GM12878 (cell line): ENCODE measurements at regions not wholly inside any gene's neighbourhood (a gene's known extent, or its start where the extent isn't known, plus 50 kb on each side); places are given as distances from the start of the nearest gene placed in this dataset.

Experiments
- ATAC-seq: fragments of 200-7000 bp; cut with Tn5 transposase; 3 replicates; pipeline ENCODE4 v1.9.1; 2020; ENCODE audit warnings: mild to moderate bottlenecking, moderate library complexity
- BruUV-seq: library from RNA; stranded (reverse); fragments of 400-500 nt; replicated peaks from 2 replicates; lab custom pipeline; 2021; lab: Mats Ljungman, UMichigan
- CTCF ChIA-PET: fragments of 300-600 bp; sonication (Branson Sonifier 250); formaldehyde crosslinking; extraction: SDS; loops from one replicate; lab custom pipeline; 2021; ENCODE audit warnings: inconsistent platforms; lab: Yijun Ruan, JAX
- POLR2A ChIA-PET: fragments of 350-600 bp; formaldehyde crosslinking; extraction: SDS; loops from one replicate; lab custom pipeline; 2021; ENCODE audit warnings: inconsistent platforms; lab: Charles Lee
- RAD21 ChIA-PET: fragments of 300-600 bp; sonication (Branson Sonifier 250); formaldehyde crosslinking; loops from one replicate; lab custom pipeline; 2023; ENCODE audit warnings: antibody characterized with exemption; ENCODE audit not compliant: unreplicated experiment; lab: Charles Lee
- SMC1A ChIA-PET: fragments of 300-600 bp; sonication (Branson Sonifier 250); formaldehyde crosslinking; loops from one replicate; lab custom pipeline; 2023; ENCODE audit not compliant: unreplicated experiment, uncharacterized antibody; lab: Charles Lee
- DNase-seq: peaks from one replicate; pipeline ENCODE4 v3.0.0-alpha.2; 2011; ENCODE audit warnings: low read depth, low spot score
- FAIRE-seq: peaks from 3 replicates; lab custom pipeline; 2011; peaks lifted over from hg19 to GRCh38; lab: Jason Lieb, UNC
- H2AFZ ChIP-seq: 2 replicates; pipeline ENCODE4 v1.6.0; 2011; ENCODE audit warnings: low read depth, low read length, control low read depth; ENCODE audit not compliant: control insufficient read depth
- H3K27ac ChIP-seq: 2 replicates; pipeline ENCODE4 v1.5.1; 2011; ENCODE audit warnings: control low read depth; ENCODE audit not compliant: control insufficient read depth, insufficient read depth
- H3K27me3 ChIP-seq, 2 experiments: replicated peaks in 1 of 2; 2 replicates each; pipeline versions ENCODE4 v1.6.0 to v1.6.1; 2011; ENCODE audit warnings: low read length in 1 of 2; ENCODE audit not compliant: control insufficient read depth in 2 of 2, insufficient read depth in 2 of 2
- H3K36me3 ChIP-seq, 2 experiments: 2 replicates each; pipeline ENCODE4 v1.5.1; 2011; ENCODE audit warnings: low read length in 1 of 2; ENCODE audit not compliant: control insufficient read depth in 2 of 2, insufficient read depth in 2 of 2
- H3K4me1 ChIP-seq: 2 replicates; pipeline ENCODE4 v1.6.1; 2011; ENCODE audit warnings: mild to moderate bottlenecking, low read length, moderate library complexity, mixed read lengths; ENCODE audit not compliant: control insufficient read depth, insufficient read depth
- H3K4me2 ChIP-seq: 2 replicates; pipeline ENCODE4 v1.6.0; 2011; ENCODE audit warnings: control low read depth; ENCODE audit not compliant: control insufficient read depth, insufficient read depth
- H3K4me3 ChIP-seq: fragments of 200-600 bp; sonication (generic); 2 replicates; pipeline ENCODE4 v1.5.1; 2016
- H3K79me2 ChIP-seq: 2 replicates; pipeline ENCODE4 v1.6.0; 2011; ENCODE audit warnings: low read length; ENCODE audit not compliant: control insufficient read depth, insufficient read depth
- H3K9ac ChIP-seq: 2 replicates; pipeline ENCODE4 v1.8.0; 2011; ENCODE audit warnings: low read length, control low read depth, mixed read lengths; ENCODE audit not compliant: control insufficient read depth, insufficient read depth
- H3K9me3 ChIP-seq: replicated peaks from 3 replicates; pipeline ENCODE4 v1.5.1; 2011; ENCODE audit warnings: mild to moderate bottlenecking, low read length; ENCODE audit not compliant: control insufficient read depth, insufficient read depth
- H4K20me1 ChIP-seq: 2 replicates; pipeline ENCODE4 v1.6.0; 2011; ENCODE audit not compliant: control insufficient read depth, insufficient read depth
- BRCA1 ChIP-seq: IDR thresholded peaks from 2 replicates; pipeline ENCODE4 v1.6.1; 2011; ENCODE audit warnings: low read depth, low read length, improper control_type of control experiment
- CEBPB ChIP-seq, 2 experiments: fragments of 150-350 bp in 1 of 2; IDR thresholded peaks; 2 replicates each; pipeline ENCODE4 v1.6.1; 2012 to 2014; ENCODE audit warnings: low read depth in 2 of 2, low read length in 2 of 2, borderline replicate concordance in 1 of 2, inconsistent platforms in 1 of 2
- EGR1 ChIP-seq, 2 experiments: IDR thresholded peaks; 1 replicate in 1 of 2; 2 replicates in 1 of 2; pipeline ENCODE4 v1.6.1; 2011 to 2012; ENCODE audit warnings: low read depth in 2 of 2, low read length in 2 of 2, borderline replicate concordance in 1 of 2, mild to moderate bottlenecking in 1 of 2, moderate library complexity in 1 of 2
- MTA3 ChIP-seq: IDR thresholded peaks from 2 replicates; pipeline ENCODE4 v1.6.1; 2012; ENCODE audit warnings: low read length, inconsistent platforms, borderline replicate concordance
- NFYA ChIP-seq: IDR thresholded peaks from 2 replicates; pipeline ENCODE4 v1.6.1; 2011; ENCODE audit warnings: low read depth, mild to moderate bottlenecking, low read length, improper control_type of control experiment, borderline replicate concordance
- ZBED1 ChIP-seq: IDR thresholded peaks from 2 replicates; pipeline ENCODE4 v1.6.1; 2016; ENCODE audit warnings: borderline replicate concordance
- WGBS: methylation state at CpG from one replicate; pipeline ENCODE4 v1.1.6; 2016; ENCODE audit warnings: low lambda C conversion rate; ENCODE audit not compliant: insufficient replicate concordance, insufficient coverage; ENCODE audit errors: missing lambda C conversion rate; 5-methylcytosine and 5-hydroxymethylcytosine counted together
- in situ Hi-C: fragments of 300-500 bp; cut with MboI; formaldehyde crosslinking; loops from 9 replicates; pipeline ENCODE4 v1.14.3; 2018; ENCODE audit warnings: mixed read lengths
- intact Hi-C: fragments of 100-400 bp; cut with micrococcal nuclease; formaldehyde crosslinking; loops from one replicate; pipeline ENCODE4 v1.14.2; 2022; ENCODE audit not compliant: unreplicated experiment
- TF ChIP-seq, protein P1 (sequence below): IDR thresholded peaks from 2 replicates; pipeline ENCODE4 v1.6.1; 2012; ENCODE audit warnings: low read length, inconsistent platforms
- TF ChIP-seq, protein P2 (sequence below): IDR thresholded peaks from 2 replicates; pipeline ENCODE4 v1.6.1; 2011; ENCODE audit warnings: low read depth, low read length, improper control_type of control experiment, borderline replicate concordance
- TF ChIP-seq, protein P3 (sequence below), 3 experiments: IDR thresholded peaks in 2 of 3; conservative IDR thresholded peaks in 1 of 3; 2 replicates each; pipeline ENCODE4 v1.5.1; 2011; ENCODE audit warnings: low read depth in 3 of 3, low read length in 3 of 3, mild to moderate bottlenecking in 3 of 3, control low read depth in 2 of 3, moderate library complexity in 2 of 3, inconsistent platforms in 1 of 3, mixed read lengths in 1 of 3; ENCODE audit not compliant: control insufficient read depth in 2 of 3, insufficient read depth in 1 of 3; ENCODE audit errors: extremely low read depth in 1 of 3

DNA sequence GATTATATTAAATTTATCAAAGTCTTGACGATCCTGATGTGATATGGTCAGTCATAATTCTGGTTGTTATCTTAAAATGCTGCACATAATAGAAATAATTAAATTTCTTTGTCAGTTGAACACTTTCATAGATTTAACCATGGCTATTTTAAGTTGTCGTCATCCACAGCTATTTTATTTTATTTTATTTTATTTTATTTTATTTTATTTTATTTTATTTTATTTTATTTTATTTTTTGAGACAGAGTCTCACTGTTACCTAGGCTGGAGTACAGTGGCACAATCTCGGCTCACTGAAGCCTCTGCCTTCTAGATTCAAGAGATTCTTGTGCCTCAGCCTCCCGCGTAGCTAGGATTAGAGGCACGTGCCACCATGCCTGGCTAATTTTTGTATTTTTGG lies 90.5 kb upstream of the KCNK12 start:
- 80% methylated on average over 6 of the region's 6 CpGs for WGBS
- intact Hi-C loops (no loop called here), in situ Hi-C loops (no loop called here)
- TF ChIP-seq NFYA, result no peak
- TF ChIP-seq MTA3, result no peak
- TF ChIP-seq, protein P1, sequence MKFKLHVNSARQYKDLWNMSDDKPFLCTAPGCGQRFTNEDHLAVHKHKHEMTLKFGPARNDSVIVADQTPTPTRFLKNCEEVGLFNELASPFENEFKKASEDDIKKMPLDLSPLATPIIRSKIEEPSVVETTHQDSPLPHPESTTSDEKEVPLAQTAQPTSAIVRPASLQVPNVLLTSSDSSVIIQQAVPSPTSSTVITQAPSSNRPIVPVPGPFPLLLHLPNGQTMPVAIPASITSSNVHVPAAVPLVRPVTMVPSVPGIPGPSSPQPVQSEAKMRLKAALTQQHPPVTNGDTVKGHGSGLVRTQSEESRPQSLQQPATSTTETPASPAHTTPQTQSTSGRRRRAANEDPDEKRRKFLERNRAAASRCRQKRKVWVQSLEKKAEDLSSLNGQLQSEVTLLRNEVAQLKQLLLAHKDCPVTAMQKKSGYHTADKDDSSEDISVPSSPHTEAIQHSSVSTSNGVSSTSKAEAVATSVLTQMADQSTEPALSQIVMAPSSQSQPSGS, result no peak
- TF ChIP-seq, protein P2, sequence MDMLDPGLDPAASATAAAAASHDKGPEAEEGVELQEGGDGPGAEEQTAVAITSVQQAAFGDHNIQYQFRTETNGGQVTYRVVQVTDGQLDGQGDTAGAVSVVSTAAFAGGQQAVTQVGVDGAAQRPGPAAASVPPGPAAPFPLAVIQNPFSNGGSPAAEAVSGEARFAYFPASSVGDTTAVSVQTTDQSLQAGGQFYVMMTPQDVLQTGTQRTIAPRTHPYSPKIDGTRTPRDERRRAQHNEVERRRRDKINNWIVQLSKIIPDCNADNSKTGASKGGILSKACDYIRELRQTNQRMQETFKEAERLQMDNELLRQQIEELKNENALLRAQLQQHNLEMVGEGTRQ, result no peak
- TF ChIP-seq EGR1 (IDR thresholded peaks at IDR 0.05; ENCODE audit: borderline replicate concordance in 1 of 2, low read depth in 2 of 2, low read length in 2 of 2), result no peak
- TF ChIP-seq, protein P3, sequence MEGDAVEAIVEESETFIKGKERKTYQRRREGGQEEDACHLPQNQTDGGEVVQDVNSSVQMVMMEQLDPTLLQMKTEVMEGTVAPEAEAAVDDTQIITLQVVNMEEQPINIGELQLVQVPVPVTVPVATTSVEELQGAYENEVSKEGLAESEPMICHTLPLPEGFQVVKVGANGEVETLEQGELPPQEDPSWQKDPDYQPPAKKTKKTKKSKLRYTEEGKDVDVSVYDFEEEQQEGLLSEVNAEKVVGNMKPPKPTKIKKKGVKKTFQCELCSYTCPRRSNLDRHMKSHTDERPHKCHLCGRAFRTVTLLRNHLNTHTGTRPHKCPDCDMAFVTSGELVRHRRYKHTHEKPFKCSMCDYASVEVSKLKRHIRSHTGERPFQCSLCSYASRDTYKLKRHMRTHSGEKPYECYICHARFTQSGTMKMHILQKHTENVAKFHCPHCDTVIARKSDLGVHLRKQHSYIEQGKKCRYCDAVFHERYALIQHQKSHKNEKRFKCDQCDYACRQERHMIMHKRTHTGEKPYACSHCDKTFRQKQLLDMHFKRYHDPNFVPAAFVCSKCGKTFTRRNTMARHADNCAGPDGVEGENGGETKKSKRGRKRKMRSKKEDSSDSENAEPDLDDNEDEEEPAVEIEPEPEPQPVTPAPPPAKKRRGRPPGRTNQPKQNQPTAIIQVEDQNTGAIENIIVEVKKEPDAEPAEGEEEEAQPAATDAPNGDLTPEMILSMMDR (IDR thresholded peaks at IDR 0.05 in 2 of 3, conservative IDR thresholded peaks at IDR 0.05 in 1 of 3; ENCODE audit: control insufficient read depth in 2 of 3, extremely low read depth in 1 of 3, insufficient read depth in 1 of 3, low read depth in 3 of 3, low read length in 3 of 3), result no peak
- TF ChIP-seq CEBPB (IDR thresholded peaks at IDR 0.05; ENCODE audit: borderline replicate concordance in 1 of 2, low read depth in 2 of 2, low read length in 2 of 2), result no peak
- no peak for TF ChIP-seq BRCA1
- no peak for TF ChIP-seq ZBED1
- H3K36me3 ChIP-seq, result no peaks in the 10 kb centered on the region
- no peak overlapping the region for H3K4me3 ChIP-seq
- FAIRE-seq, result no peak
- peaks cover 21% of the 10 kb centered on the region for H3K4me1 ChIP-seq
- no peak overlapping the region for H2AFZ ChIP-seq
- no peak for DNase-seq
- H3K9ac ChIP-seq, result no peak overlapping the region
- CTCF ChIA-PET, result no interaction called here
- H3K79me2 ChIP-seq, result no peaks in the 10 kb centered on the region
- RAD21 ChIA-PET, result no interaction called here
- no peak overlapping the region for H3K27ac ChIP-seq
- POLR2A ChIA-PET, result no interaction called here
- ATAC-seq, result no peak
- BruUV-seq, result no TSS peak
- no peak overlapping the region for H3K4me2 ChIP-seq
- H3K27me3 ChIP-seq, result no peaks in the 10 kb centered on the region
- no peaks in the 10 kb centered on the region for H3K9me3 ChIP-seq
- SMC1A ChIA-PET, result no interaction called here
- no peaks in the 10 kb centered on the region for H4K20me1 ChIP-seq
